GM12878 (cell line): ENCODE measurements at regions not wholly inside any gene's neighbourhood (a gene's known extent, or its start where the extent isn't known, plus 50 kb on each side); places are given as distances from the start of the nearest gene placed in this dataset.

Source experiments
- ATAC-seq: fragments of 200-7000 bp; cut with Tn5 transposase; 3 replicates; pipeline ENCODE4 v1.9.1; 2020; ENCODE audit warnings: mild to moderate bottlenecking, moderate library complexity
- BruUV-seq: library from RNA; stranded (reverse); fragments of 400-500 nt; replicated peaks from 2 replicates; lab custom pipeline; 2021; lab: Mats Ljungman, UMichigan
- CTCF ChIA-PET: fragments of 300-600 bp; sonication (Branson Sonifier 250); formaldehyde crosslinking; extraction: SDS; loops from one replicate; lab custom pipeline; 2021; ENCODE audit warnings: inconsistent platforms; lab: Yijun Ruan, JAX
- POLR2A ChIA-PET: fragments of 350-600 bp; formaldehyde crosslinking; extraction: SDS; loops from one replicate; lab custom pipeline; 2021; ENCODE audit warnings: inconsistent platforms; lab: Charles Lee
- RAD21 ChIA-PET: fragments of 300-600 bp; sonication (Branson Sonifier 250); formaldehyde crosslinking; loops from one replicate; lab custom pipeline; 2023; ENCODE audit warnings: antibody characterized with exemption; ENCODE audit not compliant: unreplicated experiment; lab: Charles Lee
- SMC1A ChIA-PET: fragments of 300-600 bp; sonication (Branson Sonifier 250); formaldehyde crosslinking; loops from one replicate; lab custom pipeline; 2023; ENCODE audit not compliant: unreplicated experiment, uncharacterized antibody; lab: Charles Lee
- DNase-seq: peaks from one replicate; pipeline ENCODE4 v3.0.0-alpha.2; 2011; ENCODE audit warnings: low read depth, low spot score
- FAIRE-seq: peaks from 3 replicates; lab custom pipeline; 2011; peaks lifted over from hg19 to GRCh38; lab: Jason Lieb, UNC
- H2AFZ ChIP-seq: 2 replicates; pipeline ENCODE4 v1.6.0; 2011; ENCODE audit warnings: low read depth, low read length, control low read depth; ENCODE audit not compliant: control insufficient read depth
- H3K27ac ChIP-seq: 2 replicates; pipeline ENCODE4 v1.5.1; 2011; ENCODE audit warnings: control low read depth; ENCODE audit not compliant: control insufficient read depth, insufficient read depth
- H3K27me3 ChIP-seq, 2 experiments: replicated peaks in 1 of 2; 2 replicates each; pipeline versions ENCODE4 v1.6.0 to v1.6.1; 2011; ENCODE audit warnings: low read length in 1 of 2; ENCODE audit not compliant: control insufficient read depth in 2 of 2, insufficient read depth in 2 of 2
- H3K36me3 ChIP-seq, 2 experiments: 2 replicates each; pipeline ENCODE4 v1.5.1; 2011; ENCODE audit warnings: low read length in 1 of 2; ENCODE audit not compliant: control insufficient read depth in 2 of 2, insufficient read depth in 2 of 2
- H3K4me1 ChIP-seq: 2 replicates; pipeline ENCODE4 v1.6.1; 2011; ENCODE audit warnings: mild to moderate bottlenecking, low read length, moderate library complexity, mixed read lengths; ENCODE audit not compliant: control insufficient read depth, insufficient read depth
- H3K4me2 ChIP-seq: 2 replicates; pipeline ENCODE4 v1.6.0; 2011; ENCODE audit warnings: control low read depth; ENCODE audit not compliant: control insufficient read depth, insufficient read depth
- H3K4me3 ChIP-seq: fragments of 200-600 bp; sonication (generic); 2 replicates; pipeline ENCODE4 v1.5.1; 2016
- H3K79me2 ChIP-seq: 2 replicates; pipeline ENCODE4 v1.6.0; 2011; ENCODE audit warnings: low read length; ENCODE audit not compliant: control insufficient read depth, insufficient read depth
- H3K9ac ChIP-seq: 2 replicates; pipeline ENCODE4 v1.8.0; 2011; ENCODE audit warnings: low read length, control low read depth, mixed read lengths; ENCODE audit not compliant: control insufficient read depth, insufficient read depth
- H3K9me3 ChIP-seq: replicated peaks from 3 replicates; pipeline ENCODE4 v1.5.1; 2011; ENCODE audit warnings: mild to moderate bottlenecking, low read length; ENCODE audit not compliant: control insufficient read depth, insufficient read depth
- H4K20me1 ChIP-seq: 2 replicates; pipeline ENCODE4 v1.6.0; 2011; ENCODE audit not compliant: control insufficient read depth, insufficient read depth
- BHLHE40 ChIP-seq, 2 experiments: fragments of 450-650 bp in 1 of 2; IDR thresholded peaks; 2 replicates each; pipeline ENCODE4 v1.6.1; 2011 to 2017; ENCODE audit warnings: low read depth in 2 of 2, borderline replicate concordance in 1 of 2, improper control_type of control experiment in 1 of 2, low read length in 1 of 2, mild to moderate bottlenecking in 1 of 2
- ETV6 ChIP-seq, 2 experiments: fragments of 450-650 bp in 1 of 2; IDR thresholded peaks in 1 of 2; conservative IDR thresholded peaks in 1 of 2; 2 replicates each; pipeline ENCODE4 v1.6.1; 2014; ENCODE audit warnings: antibody characterized with exemption in 1 of 2, borderline replicate concordance in 1 of 2, low read depth in 1 of 2, mild to moderate bottlenecking in 1 of 2, moderate library complexity in 1 of 2
- NR2C1 ChIP-seq: fragments of 450-650 bp; IDR thresholded peaks from 2 replicates; pipeline ENCODE4 v1.6.1; 2017; ENCODE audit warnings: antibody characterized with exemption, mild to moderate bottlenecking, moderate library complexity
- RBBP5 ChIP-seq: fragments of 200-600 bp; sonication (generic); conservative IDR thresholded peaks from 2 replicates; pipeline ENCODE4 v1.6.1; 2016
- SMAD1 ChIP-seq: fragments of 450-650 bp; IDR thresholded peaks from 2 replicates; pipeline ENCODE4 v1.6.1; 2018; ENCODE audit warnings: mild to moderate bottlenecking, low read depth; ENCODE audit not compliant: partially characterized antibody
- SRF ChIP-seq, 2 experiments: IDR thresholded peaks; 2 replicates each; pipeline ENCODE4 v1.6.1; 2011; ENCODE audit warnings: low read depth in 2 of 2, low read length in 2 of 2, mild to moderate bottlenecking in 1 of 2, moderate library complexity in 1 of 2
- TBL1XR1 ChIP-seq: IDR thresholded peaks from 2 replicates; pipeline ENCODE4 v1.6.1; 2012; ENCODE audit warnings: low read depth, low read length, improper control_type of control experiment
- ZNF687 ChIP-seq: fragments of 450-650 bp; IDR thresholded peaks from 2 replicates; pipeline ENCODE4 v1.6.1; 2017; ENCODE audit warnings: mild to moderate bottlenecking, moderate library complexity
- WGBS: methylation state at CpG from one replicate; pipeline ENCODE4 v1.1.6; 2016; ENCODE audit warnings: low lambda C conversion rate; ENCODE audit not compliant: insufficient replicate concordance, insufficient coverage; ENCODE audit errors: missing lambda C conversion rate; 5-methylcytosine and 5-hydroxymethylcytosine counted together
- in situ Hi-C: fragments of 300-500 bp; cut with MboI; formaldehyde crosslinking; loops from 9 replicates; pipeline ENCODE4 v1.14.3; 2018; ENCODE audit warnings: mixed read lengths
- intact Hi-C: fragments of 100-400 bp; cut with micrococcal nuclease; formaldehyde crosslinking; loops from one replicate; pipeline ENCODE4 v1.14.2; 2022; ENCODE audit not compliant: unreplicated experiment

GRCh38 chr14:97538749-97539410 lies 741.7 kb downstream of the VRK1 start:
- Histone ChIP-seq H4K20me1 (no peaks in the 10 kb centered on the region), H3K4me2 (no peak overlapping the region), H3K4me3 (no peak overlapping the region)
- no peak for FAIRE-seq
- whole genome bisulfite sequencing, result 39% methylated on average over 10 of the region's 10 CpGs
- TF ChIP-seq TBL1XR1, result no peak
- TF ChIP-seq SRF (IDR thresholded peaks at IDR 0.05; ENCODE audit: low read depth in 2 of 2, low read length in 2 of 2), result no peak
- no peak for TF ChIP-seq NR2C1
- TF ChIP-seq ZNF687, result no peak
- no peak for TF ChIP-seq RBBP5
- TF ChIP-seq ETV6 (conservative IDR thresholded peaks at IDR 0.05 in 1 of 2, IDR thresholded peaks at IDR 0.05 in 1 of 2; ENCODE audit: borderline replicate concordance in 1 of 2, low read depth in 1 of 2), result no peak
- no peak for TF ChIP-seq SMAD1
- no peak for TF ChIP-seq BHLHE40 (IDR thresholded peaks at IDR 0.05; ENCODE audit: borderline replicate concordance in 1 of 2, low read depth in 2 of 2, low read length in 1 of 2)
- TF ChIP-seq, all 136 proteins: peak for 0
- no peaks in the 10 kb centered on the region for H3K9me3 ChIP-seq
- H3K4me1 ChIP-seq, result no peaks in the 10 kb centered on the region; the same call in 1 of the 2 replicates
- ChIA-PET CTCF (no interaction called here), POLR2A (interaction anchor here (0.6 kb wide), 1 partner anchor 66 kb away, joined by 3 read pairs; no protein-coding TSS in a partner anchor), SMC1A (interaction anchor here (1.0 to 2.4 kb wide), 3 partner anchors 10 to 164 kb away, joined by 3 to 6 read pairs (median 4); no protein-coding TSS in a partner anchor), RAD21 (no interaction called here)
- H3K79me2 ChIP-seq, result no peaks in the 10 kb centered on the region
- H2AFZ ChIP-seq, result no peak overlapping the region
- intact Hi-C loops (no loop called here), in situ Hi-C loops (no loop called here)
- H3K36me3 ChIP-seq, result no peaks in the 10 kb centered on the region
- no TSS peak for BruUV-seq
- no peak overlapping the region for H3K9ac ChIP-seq
- no peak overlapping the region for H3K27ac ChIP-seq
- no peak for ATAC-seq
- no peak for DNase-seq
- H3K27me3 ChIP-seq, result no peaks in the 10 kb centered on the region
